Right ventricle myocardium inferior (tissue), 1 donor: ENCODE measurements at regions not wholly inside any gene's neighbourhood (a gene's known extent, or its start where the extent isn't known, plus 50 kb on each side); places are given as distances from the start of the nearest gene placed in this dataset.

Experiments
- ATAC-seq: fragments of 200-7000 bp; cut with Tn5 transposase; one replicate; pipeline ENCODE4 v1.9.1; 2020; ENCODE audit warnings: mild to moderate bottlenecking, moderate library complexity
- DNase-seq: peaks from one replicate; pipeline ENCODE4 v3.0.0; 2021; ENCODE audit errors: missing footprints
- intact Hi-C: fragments of 100-400 bp; cut with DNase I; formaldehyde crosslinking; loops from one replicate; pipeline ENCODE4 v1.11.0; 2022
- donor health status: DM: no; HTN: yes; CAD: no; lungs with severe emphysema.

DNA sequence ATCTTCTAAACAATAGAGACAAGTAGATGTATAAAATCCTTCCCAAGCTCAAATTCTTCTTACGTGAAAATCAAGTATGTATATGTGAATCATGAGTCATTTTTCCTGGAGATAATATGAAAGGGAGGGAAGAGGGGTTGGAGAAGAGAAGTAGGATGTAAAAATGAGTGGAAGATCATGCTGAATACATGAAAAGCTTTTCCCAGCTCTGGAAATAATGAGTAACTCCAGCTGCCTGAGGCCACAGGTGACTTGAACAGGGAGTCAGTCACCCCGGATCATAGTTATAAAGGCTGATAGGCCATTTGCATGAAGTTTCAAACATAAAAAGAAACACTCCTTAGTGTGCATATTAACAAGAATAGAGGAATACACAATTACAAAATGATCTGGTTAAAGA, 486.7 kb downstream of the EFNA5 start:
- ATAC-seq (no peak), DNase-seq (no peak)
- intact Hi-C loops: no loop called here

DNA sequence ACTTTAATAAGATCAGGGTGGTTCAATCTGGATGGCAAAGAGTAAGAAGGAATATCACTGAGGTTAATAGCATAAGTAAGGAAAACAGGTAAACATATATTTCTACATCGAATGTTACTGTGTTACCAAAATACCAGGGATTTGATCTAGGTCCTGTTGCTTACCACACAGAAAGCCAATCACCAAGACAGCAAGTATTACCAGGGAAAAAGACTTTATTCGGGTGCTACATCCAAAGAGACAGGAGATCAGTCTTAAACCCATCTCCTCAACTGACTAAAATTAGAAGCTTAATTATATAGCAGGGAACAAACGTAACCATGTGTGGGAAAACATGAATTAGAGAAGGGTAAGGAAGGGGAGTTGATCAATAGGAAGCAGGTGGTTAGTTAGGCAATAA, 500.1 kb downstream of the EFNA5 start:
- no peak for ATAC-seq
- no peak for DNase-seq
- intact Hi-C loops: no loop called here

DNA sequence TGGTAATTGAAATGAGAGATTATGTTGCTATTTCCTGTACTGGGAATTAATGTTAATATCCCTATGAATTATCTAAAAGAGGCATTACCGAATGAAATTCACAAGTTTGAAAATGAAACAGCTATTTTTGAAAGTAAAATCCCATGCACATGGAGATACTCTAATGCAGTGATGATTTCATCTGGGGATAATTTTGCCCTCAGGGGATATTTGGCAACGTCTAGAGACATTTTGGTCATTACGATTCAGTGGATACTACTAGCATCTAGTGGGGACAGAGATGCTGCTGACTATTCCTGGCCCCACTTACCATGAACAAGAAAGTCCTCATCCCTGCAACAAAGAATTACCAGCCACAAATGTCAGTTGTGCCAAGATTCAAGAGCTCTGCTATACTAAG, 500.9 kb downstream of the EFNA5 start:
- DNase-seq (no peak), ATAC-seq (no peak)
- intact Hi-C loops: no loop called here

DNA sequence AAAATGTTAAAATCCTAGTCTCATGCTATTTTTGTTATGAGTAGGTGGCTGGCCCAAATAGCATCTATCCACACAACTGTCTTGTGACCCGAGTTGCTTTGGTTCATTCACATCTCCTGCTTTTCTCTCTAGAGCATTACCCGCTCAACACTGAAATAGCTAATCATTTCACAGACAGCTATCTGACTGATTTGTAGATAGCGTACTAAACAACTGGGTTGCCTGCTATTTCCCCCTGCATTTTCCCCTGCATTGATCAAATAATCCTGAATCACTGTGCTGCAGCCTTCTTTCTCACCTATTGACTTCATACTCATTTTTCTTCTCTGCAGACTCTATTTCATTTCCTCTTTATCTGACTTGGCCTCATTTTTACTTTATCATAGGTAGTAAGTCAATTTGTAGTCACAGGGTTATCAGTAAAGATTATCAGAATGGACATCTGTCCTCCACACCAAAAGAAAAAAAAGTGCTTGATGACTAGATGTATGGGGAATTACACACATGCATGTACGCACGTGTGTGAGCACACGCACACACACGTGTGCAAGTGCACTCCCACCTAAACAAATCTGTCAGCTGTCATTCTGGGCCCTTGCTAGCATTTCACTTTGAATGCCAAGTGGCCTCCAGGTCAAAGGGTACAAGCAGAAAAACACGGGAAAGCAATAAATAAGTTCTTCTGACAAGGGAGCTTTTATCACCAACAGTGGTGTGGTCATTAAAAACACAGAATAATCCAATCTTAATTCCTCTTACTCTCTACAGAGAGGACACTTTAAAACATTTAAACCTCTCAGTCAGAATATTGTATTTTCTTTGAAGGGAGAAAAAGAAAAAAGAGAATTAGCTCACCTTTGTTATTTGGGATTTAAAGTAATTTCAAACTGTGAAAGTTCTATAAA, 501.6 kb downstream of the EFNA5 start:
- intact Hi-C loops: no loop called here
- DNase-seq (no peak), ATAC-seq (no peak)

DNA sequence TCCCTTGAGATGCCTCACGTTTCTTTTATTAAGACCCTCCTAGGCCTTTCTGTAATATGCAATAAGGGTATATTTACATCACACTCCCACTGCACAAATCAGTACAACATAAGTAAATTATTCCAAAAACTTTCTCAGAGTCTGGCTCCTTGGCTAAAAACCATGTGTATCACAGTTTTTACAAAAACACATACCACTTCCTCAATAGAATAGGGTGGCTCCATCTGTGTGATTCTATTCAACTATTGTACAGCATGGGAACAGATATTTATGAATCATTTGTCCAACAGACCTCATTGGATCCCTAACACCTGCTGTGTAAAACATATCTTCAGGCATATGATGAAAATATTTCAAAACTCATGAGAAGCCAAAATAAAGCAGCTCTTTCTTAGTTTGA, 502.7 kb downstream of the EFNA5 start:
- DNase-seq (no peak), ATAC-seq (no peak)
- intact Hi-C loops: no loop called here

DNA sequence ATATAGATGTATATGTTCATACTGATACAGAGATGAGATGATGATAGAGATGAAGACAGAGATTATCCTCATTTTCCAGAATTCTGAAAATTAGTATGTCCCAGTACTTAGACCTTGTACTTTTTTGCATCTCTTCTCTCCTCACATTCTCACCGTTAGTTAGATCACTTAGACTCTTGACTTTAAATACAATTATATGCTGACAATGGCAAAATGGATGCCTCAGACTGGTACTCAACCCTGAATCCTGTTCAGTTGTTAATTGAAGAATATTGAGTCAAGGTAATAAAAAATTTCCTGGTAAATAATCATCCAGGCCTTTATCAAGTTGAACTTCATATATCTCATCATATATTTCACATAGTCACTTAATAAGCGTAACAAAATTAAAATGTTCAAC, 505.4 kb downstream of the EFNA5 start:
- ATAC-seq (no peak), DNase-seq (no peak)
- intact Hi-C loops: no loop called here

DNA sequence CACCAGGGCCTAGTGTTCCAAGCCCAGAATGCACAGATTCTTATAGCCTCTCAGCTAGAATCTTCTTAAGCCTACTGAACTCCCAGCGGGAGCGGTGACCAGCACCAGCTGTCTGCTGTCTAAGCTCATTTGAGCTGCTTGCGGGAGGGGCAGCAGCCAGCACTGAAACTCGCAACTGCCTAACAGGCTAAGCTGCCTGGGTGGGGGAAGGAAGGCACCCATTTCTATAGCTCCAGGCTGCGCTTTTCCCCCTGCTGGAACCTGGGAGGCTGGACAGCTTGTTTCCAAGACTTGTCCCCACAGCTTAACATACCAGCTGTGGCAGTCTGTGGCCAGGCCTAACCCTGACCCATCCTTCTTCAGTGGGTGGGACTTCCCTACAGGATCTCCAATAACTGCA, 512.9 kb downstream of the EFNA5 start:
- ATAC-seq: no peak
- DNase-seq: no peak
- intact Hi-C loops: no loop called here

DNA sequence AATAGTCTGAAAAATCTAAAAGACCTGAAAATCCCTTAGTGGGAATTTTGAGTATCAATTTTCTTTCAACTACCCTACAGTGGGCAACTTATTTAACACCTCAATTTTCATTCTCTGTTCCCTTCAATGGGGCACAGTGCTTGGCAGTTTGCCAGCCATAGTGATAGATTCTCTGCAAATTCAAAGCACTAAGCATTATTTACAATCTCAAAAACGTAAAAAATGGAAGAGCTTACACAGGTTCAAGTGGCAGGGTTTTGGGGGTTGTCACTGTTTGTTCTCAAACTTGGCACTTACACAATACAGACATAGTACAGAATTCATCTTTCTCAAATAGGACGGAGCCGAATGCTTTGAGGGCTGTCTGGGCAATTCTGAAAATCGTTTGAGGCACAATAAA, 515.0 kb downstream of the EFNA5 start:
- no peak for ATAC-seq
- no peak for DNase-seq
- intact Hi-C loops: no loop called here

DNA sequence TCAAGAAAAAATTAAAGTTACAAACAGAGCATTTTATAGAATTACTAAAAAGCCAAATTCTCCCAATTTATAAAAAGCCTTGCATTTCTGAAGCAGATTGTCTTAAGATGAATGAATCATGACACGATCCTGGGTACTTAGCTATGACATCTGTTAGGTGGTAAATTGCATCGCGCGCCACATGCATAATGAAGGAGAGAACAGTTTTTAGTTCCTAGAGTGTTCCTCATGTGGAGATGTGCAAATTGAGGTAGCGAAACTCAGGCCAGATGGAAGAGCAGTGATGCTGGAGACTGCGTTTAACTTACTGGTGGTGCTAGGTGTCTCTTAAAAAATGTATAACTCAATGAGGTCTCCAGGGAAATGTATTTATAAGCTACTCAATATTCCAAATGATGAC, 516.1 kb downstream of the EFNA5 start:
- intact Hi-C loops: no loop called here
- DNase-seq: no peak
- ATAC-seq: no peak

- ATAC-seq: no peak
- intact Hi-C loops: no loop called here
- no peak for DNase-seq
Measured at GRCh38 chr5:107153283-107153682, 517.5 kb downstream of the EFNA5 start.

GRCh38 chr5:107149243-107150005, 521.3 kb downstream of the EFNA5 start:
- DNase-seq (no peak), ATAC-seq (no peak)
- intact Hi-C loops: no loop called here

DNA sequence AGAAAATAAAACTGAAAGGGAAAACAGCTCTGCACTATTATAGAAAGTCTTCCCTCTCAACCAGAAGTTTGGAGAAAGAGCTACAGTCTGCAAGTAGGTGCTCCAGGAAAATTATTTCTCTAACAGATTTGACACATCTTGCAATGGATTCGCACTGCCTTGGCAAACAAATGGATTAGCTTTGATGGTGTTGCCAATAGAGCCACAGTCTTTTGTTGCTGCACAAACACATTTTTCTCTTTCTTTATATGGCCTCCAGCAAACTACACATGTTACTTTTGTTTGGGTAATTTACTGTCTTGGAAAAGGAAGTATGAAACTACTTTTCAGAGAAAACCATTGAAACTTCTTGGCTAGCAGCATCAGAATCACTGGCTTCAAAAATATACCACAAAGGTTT, 523.1 kb downstream of the EFNA5 start:
- ATAC-seq: no peak
- intact Hi-C loops: no loop called here

GRCh38 chr5:107146901-107147300, 523.8 kb downstream of the EFNA5 start:
- DNase-seq (no peak), ATAC-seq (no peak)
- intact Hi-C loops: no loop called here

More for the DNA sequence above, 523.1 kb downstream of the EFNA5 start:
- no peak for DNase-seq

DNA sequence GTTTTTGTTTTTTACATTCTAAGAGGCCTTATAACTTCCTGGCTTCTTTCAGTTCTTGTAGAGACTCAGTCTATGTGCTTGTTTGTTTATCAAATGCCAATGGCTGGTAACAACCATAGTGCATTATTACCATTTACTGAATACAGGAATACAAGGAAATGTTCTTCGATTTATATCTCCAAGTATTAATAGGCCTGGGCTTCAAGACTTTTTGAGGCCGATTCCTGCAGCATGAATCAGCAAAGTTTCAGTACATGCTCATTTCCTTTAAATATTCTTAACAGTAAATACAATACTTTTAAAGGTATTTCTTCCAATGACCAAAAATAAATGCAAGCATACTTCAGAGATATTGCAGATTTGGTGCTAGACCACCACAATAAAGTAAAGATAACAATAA, 535.3 kb downstream of the EFNA5 start:
- ATAC-seq (no peak), DNase-seq (no peak)

DNA sequence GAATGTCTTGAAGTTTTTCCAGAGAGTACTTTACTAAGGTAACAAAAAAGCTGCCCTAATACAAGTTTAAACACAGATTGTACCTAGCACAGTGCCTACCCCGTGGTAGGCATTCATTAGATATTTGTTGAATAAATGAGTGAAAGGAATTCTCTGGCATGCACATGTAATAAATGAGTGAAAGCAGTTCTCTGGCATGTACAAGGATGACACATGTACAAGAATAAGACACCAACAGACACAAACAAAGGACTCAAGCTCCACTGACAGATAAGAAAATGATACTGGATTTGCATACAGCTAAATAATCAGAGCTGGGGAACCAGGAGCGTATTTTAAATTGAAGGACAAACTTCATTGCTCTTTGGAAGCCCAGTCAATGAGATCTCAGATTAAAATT, 535.8 kb downstream of the EFNA5 start:
- DNase-seq (no peak), ATAC-seq (no peak)
- intact Hi-C loops: no loop called here

More for the DNA sequence above, 535.3 kb downstream of the EFNA5 start:
- intact Hi-C loops: no loop called here

- intact Hi-C loops: loop anchor here (5.0 to 10.0 kb wide), 2 partner anchors 88 to 446 kb away; no protein-coding TSS in a partner anchor
- no peak for ATAC-seq
- no peak for DNase-seq
Measured at GRCh38 chr5:107129051-107129450, 541.7 kb downstream of the EFNA5 start.

DNA sequence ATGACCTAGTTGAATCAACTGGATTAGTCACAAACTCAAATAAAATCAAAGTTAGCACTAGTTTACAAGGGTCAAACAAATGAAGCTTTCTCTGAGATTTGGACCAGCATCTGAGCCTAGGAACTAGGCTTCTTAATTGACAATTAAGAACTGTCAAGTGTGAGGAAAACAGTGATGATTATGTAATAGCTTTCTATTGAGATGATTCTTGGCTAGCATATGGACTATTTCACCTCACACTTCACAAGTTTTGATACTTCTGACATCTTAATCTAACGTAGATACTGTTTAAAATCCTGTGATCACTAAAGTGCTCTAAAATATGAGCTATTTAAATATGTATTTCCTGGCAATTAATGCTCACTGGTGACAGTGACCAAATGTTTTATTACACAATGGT, 542.9 kb downstream of the EFNA5 start:
- DNase-seq (no peak), ATAC-seq (no peak)
- intact Hi-C loops: loop anchor here (5.0 to 10.0 kb wide), 2 partner anchors 89 to 447 kb away; no protein-coding TSS in a partner anchor

GRCh38 chr5:107126341-107126740, 544.4 kb downstream of the EFNA5 start:
- ATAC-seq: no peak
- DNase-seq: no peak
- intact Hi-C loops: loop anchor here (5.0 to 10.0 kb wide), 2 partner anchors 91 to 448 kb away; no protein-coding TSS in a partner anchor

GRCh38 chr5:107124376-107124775, 546.4 kb downstream of the EFNA5 start:
- DNase-seq (no peak), ATAC-seq (no peak)
- intact Hi-C loops: loop anchor here (10.0 kb wide), 1 partner anchor 450 kb away; no protein-coding TSS in a partner anchor

- intact Hi-C loops: loop anchor here (10.0 kb wide), 1 partner anchor 452 kb away; no protein-coding TSS in a partner anchor
- DNase-seq (no peak), ATAC-seq (no peak)
Measured at GRCh38 chr5:107123014-107123413, 547.7 kb downstream of the EFNA5 start.
